Fibroblast of lung (primary cell): ENCODE measurements at regions not wholly inside any gene's neighbourhood (a gene's known extent, or its start where the extent isn't known, plus 50 kb on each side); places are given as distances from the start of the nearest gene placed in this dataset.
"Not testable (repeated sequence)": the region's sequence is repeated elsewhere in the genome, so short reads cannot be mapped to it uniquely, and the experiment has no call there.

Source experiments
- DNase-seq, 2 donors: peaks; one replicate each; pipeline versions ENCODE4 v3.0.0 to v3.0.0-alpha.2; 2010; ENCODE audit warnings: low read depth in 2 of 2
- H2AFZ ChIP-seq: 2 replicates; pipeline ENCODE4 v1.5.1; 2012; ENCODE audit warnings: low read length, control low read depth, inconsistent platforms
- H3K27ac ChIP-seq: 2 replicates; pipeline ENCODE4 v1.5.1; 2011; ENCODE audit warnings: low read length, control low read depth; ENCODE audit not compliant: insufficient read depth
- H3K27me3 ChIP-seq: 2 replicates; pipeline ENCODE4 v1.5.1; 2011; ENCODE audit warnings: mild to moderate bottlenecking, low read length; ENCODE audit not compliant: control insufficient read depth, insufficient read depth
- H3K36me3 ChIP-seq: 2 replicates; pipeline ENCODE4 v1.5.1; 2011; ENCODE audit warnings: low read length; ENCODE audit not compliant: control insufficient read depth, insufficient read depth
- H3K4me1 ChIP-seq: 2 replicates; pipeline ENCODE4 v1.5.1; 2011; ENCODE audit warnings: low read length; ENCODE audit not compliant: control insufficient read depth, insufficient read depth; ENCODE audit errors: extremely low read depth
- H3K4me2 ChIP-seq: 2 replicates; pipeline ENCODE4 v1.5.1; 2011; ENCODE audit warnings: low read length, control low read depth; ENCODE audit not compliant: insufficient read depth; ENCODE audit errors: extremely low read depth
- H3K4me3 ChIP-seq, 4 experiments: fragments of 200-600 bp in 1 of 4; sonication (generic) in 1 of 4; replicated peaks in 1 of 4; 2 replicates each; pipeline ENCODE4 v1.5.1; 2011 to 2016; ENCODE audit warnings: low read length in 4 of 4, low read depth in 3 of 4, mild to moderate bottlenecking in 3 of 4, control low read depth in 2 of 4, inconsistent platforms in 1 of 4, mixed read lengths in 1 of 4; ENCODE audit not compliant: insufficient read depth in 1 of 4; ENCODE audit errors: control extremely low read depth in 1 of 4
- H3K79me2 ChIP-seq: 2 replicates; pipeline ENCODE4 v1.5.1; 2012; ENCODE audit warnings: mild to moderate bottlenecking, low read length, inconsistent platforms; ENCODE audit not compliant: control insufficient read depth, insufficient read depth
- H3K9ac ChIP-seq: 2 replicates; pipeline ENCODE4 v1.5.1; 2011; ENCODE audit warnings: mild to moderate bottlenecking, low read length, control low read depth; ENCODE audit not compliant: insufficient read depth
- H3K9me3 ChIP-seq: 2 replicates; pipeline ENCODE4 v1.5.1; 2012; ENCODE audit warnings: low read depth, low read length; ENCODE audit not compliant: control insufficient read depth, insufficient read depth
- H4K20me1 ChIP-seq: 2 replicates; pipeline ENCODE4 v1.5.1; 2011; ENCODE audit warnings: low read length; ENCODE audit not compliant: control insufficient read depth, insufficient read depth; ENCODE audit errors: extremely low read depth

DNA sequence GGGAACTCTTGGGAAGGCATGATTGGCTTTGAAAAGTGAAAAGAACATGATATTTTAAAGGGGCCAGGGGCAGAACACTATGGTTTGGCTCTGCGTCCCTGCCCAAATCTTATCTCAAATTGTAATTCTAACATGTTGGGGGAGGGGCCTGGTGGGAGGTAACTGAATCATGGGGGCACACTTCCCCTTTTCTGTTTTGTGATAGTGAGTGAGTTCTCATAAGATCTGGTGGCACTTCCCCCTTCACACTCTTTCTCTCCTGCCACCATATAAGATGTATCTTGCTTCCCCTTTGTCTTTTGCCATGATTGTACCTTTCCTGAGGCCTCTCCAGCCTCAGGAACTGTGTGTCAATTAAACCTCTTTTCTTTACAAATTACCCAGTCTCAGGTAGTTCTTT lies 561.4 kb downstream of the PRIM2 start:
- H3K9me3 ChIP-seq, H3K4me3 ChIP-seq, H4K20me1 ChIP-seq, H3K27me3 ChIP-seq, H3K79me2 ChIP-seq, H3K36me3 ChIP-seq, H3K27ac ChIP-seq, H3K9ac ChIP-seq, H3K4me1 ChIP-seq, H2AFZ ChIP-seq, H3K4me2 ChIP-seq, DNase-seq: not testable (repeated sequence)

DNA sequence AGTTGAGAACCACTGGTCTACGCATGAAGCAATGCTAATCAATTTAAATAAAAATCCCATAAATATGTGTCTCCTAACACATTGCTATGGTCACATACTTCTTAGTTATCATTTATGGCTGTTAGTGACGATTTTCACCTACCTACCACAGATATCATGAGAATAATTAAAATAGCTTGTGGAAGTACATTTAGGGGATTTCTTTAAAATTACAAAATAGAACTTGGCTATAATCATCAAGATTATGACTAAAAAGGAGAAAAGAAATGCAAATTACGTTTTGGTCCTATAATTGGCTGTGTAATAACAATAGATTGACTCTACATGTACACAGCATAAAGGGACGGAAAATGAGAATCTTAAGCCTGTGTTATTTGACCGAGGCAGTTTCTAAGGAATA lies 581.4 kb downstream of the PRIM2 start:
- H3K27me3 ChIP-seq, H3K79me2 ChIP-seq, H4K20me1 ChIP-seq, H3K9me3 ChIP-seq, H3K9ac ChIP-seq, H2AFZ ChIP-seq, DNase-seq, H3K36me3 ChIP-seq, H3K4me1 ChIP-seq, H3K27ac ChIP-seq, H3K4me2 ChIP-seq, H3K4me3 ChIP-seq: not testable (repeated sequence)

GRCh38 chr6:57900687-57901399 lies 583.4 kb downstream of the PRIM2 start:
- not testable (repeated sequence) for H4K20me1 ChIP-seq, H3K9ac ChIP-seq, H3K4me3 ChIP-seq, DNase-seq, H3K27ac ChIP-seq, H3K4me2 ChIP-seq, H3K9me3 ChIP-seq, H3K4me1 ChIP-seq, H2AFZ ChIP-seq, H3K36me3 ChIP-seq, H3K79me2 ChIP-seq, H3K27me3 ChIP-seq

- not testable (repeated sequence) for H3K27ac ChIP-seq, H3K9ac ChIP-seq, H3K9me3 ChIP-seq, H3K36me3 ChIP-seq, H2AFZ ChIP-seq, H3K27me3 ChIP-seq, H3K79me2 ChIP-seq, DNase-seq, H4K20me1 ChIP-seq, H3K4me1 ChIP-seq, H3K4me2 ChIP-seq, H3K4me3 ChIP-seq
Measured at GRCh38 chr6:57901445-57901844, 584.0 kb downstream of the PRIM2 start.

GRCh38 chr6:57904356-57904755 lies 586.9 kb downstream of the PRIM2 start:
- not testable (repeated sequence) for H3K27me3 ChIP-seq, H2AFZ ChIP-seq, DNase-seq, H3K4me3 ChIP-seq, H3K79me2 ChIP-seq, H3K4me2 ChIP-seq, H3K4me1 ChIP-seq, H3K9ac ChIP-seq, H3K27ac ChIP-seq, H4K20me1 ChIP-seq, H3K9me3 ChIP-seq, H3K36me3 ChIP-seq

DNA sequence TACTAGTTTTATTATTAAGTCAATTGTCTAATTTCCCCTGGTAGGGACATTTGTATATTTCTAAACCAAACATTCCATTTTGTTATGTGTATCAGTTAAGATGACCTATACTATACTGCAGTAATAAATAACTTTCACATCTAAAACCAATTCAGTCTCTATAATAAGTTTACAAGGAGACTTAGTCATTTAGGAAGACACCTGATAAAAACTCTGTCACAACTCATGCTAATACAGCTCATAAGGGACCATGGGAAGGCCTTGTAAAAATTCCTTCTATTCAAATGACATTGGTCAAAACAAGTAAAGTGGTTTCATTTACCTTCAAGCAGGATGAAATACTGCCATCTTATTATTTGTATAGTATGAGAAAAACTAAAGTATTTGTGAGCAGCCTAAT lies 597.9 kb downstream of the PRIM2 start:
- H3K79me2 ChIP-seq, H3K27ac ChIP-seq, H2AFZ ChIP-seq, H3K4me1 ChIP-seq, H3K36me3 ChIP-seq, H4K20me1 ChIP-seq, DNase-seq, H3K9me3 ChIP-seq, H3K4me3 ChIP-seq, H3K4me2 ChIP-seq, H3K9ac ChIP-seq, H3K27me3 ChIP-seq: not testable (repeated sequence)

DNA sequence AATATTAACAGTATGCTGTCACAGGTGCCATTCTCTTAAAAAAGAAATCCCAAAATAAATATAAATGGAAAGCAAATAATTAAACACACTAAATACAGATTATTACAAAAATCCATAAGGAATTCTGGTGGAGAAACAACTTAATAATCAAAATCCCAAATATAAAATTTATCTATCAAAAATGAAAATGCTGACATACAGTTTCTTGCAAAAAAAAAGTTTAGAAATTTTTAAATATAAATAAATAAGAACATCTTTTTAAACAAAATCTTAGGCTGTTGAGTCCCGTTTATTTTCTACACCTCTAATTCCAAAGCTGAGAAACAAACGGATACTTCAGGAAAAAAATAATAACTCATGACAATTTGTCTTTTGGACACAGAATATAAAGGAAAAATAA lies 625.5 kb downstream of the PRIM2 start:
- H3K4me3 ChIP-seq, H3K9me3 ChIP-seq, H2AFZ ChIP-seq, H3K79me2 ChIP-seq, H3K36me3 ChIP-seq, H3K4me2 ChIP-seq, H3K4me1 ChIP-seq, H3K27ac ChIP-seq, H3K27me3 ChIP-seq, DNase-seq, H3K9ac ChIP-seq, H4K20me1 ChIP-seq: not testable (repeated sequence)
